Stimulated activated naive CD8-positive, alpha-beta T cell treated with anti-CD3 and anti-CD28 coated beads, Interleukin-15, amount 100 ng/mL, for 72 hours (primary cell): ENCODE measurements at regions not wholly inside any gene's neighbourhood (a gene's known extent, or its start where the extent isn't known, plus 50 kb on each side); places are given as distances from the start of the nearest gene placed in this dataset.
A peak's percentile ranks its signal among the peaks of the same experiment; 100 is the strongest.
"Not testable (repeated sequence)": the region's sequence is repeated elsewhere in the genome, so short reads cannot be mapped to it uniquely, and the experiment has no call there.

ENCODE experiments used
- ATAC-seq: fragments of 150-1000 bp; cut with Tn5 transposase; 2 replicates; pipeline ENCODE4 v1.10.0; 2021; ENCODE audit warnings: mild to moderate bottlenecking, moderate library complexity
- DNase-seq, 2 donors: peaks; one replicate each; pipeline ENCODE4 v3.0.0; 2021 to 2022
- H3K27ac Mint-ChIP-seq, 2 donors: one replicate each; pipeline ENCODE4 v1.8.0; 2022; ENCODE audit warnings: mild to moderate bottlenecking in 2 of 2, mixed read lengths in 2 of 2, moderate library complexity in 2 of 2
- H3K27me3 Mint-ChIP-seq: one replicate; pipeline ENCODE4 v1.8.0; 2022; ENCODE audit warnings: mixed read lengths
- H3K4me1 Mint-ChIP-seq: one replicate; pipeline ENCODE4 v1.8.0; 2022; ENCODE audit warnings: mild to moderate bottlenecking, mixed read lengths
- H3K4me3 Mint-ChIP-seq, 2 donors: one replicate each; pipeline ENCODE4 v1.8.0; 2022; ENCODE audit warnings: mild to moderate bottlenecking in 2 of 2, mixed read lengths in 2 of 2, moderate library complexity in 1 of 2
- H3K9me3 Mint-ChIP-seq, 2 donors: one replicate each; pipeline ENCODE4 v1.8.0; 2022; ENCODE audit warnings: mixed read lengths in 2 of 2

GRCh38 chr14:55814064-55814463, 234.1 kb downstream of the KTN1 start:
- Mint-ChIP-seq H3K4me3 (peak overlapping the region in 1 of 2 donors; percentile 5), H3K9me3 (peaks cover 8 to 23% of the 10 kb centered on the region in 2 donors), H3K4me1 (peaks cover 26% of the 10 kb centered on the region), H3K27me3 (peaks cover 11% of the 10 kb centered on the region), H3K27ac (peak overlapping the region in 1 of 2 donors; percentile 83)
- no peak for DNase-seq
- no peak for ATAC-seq

- Mint-ChIP-seq H3K27me3 (peaks cover 11% of the 10 kb centered on the region), H3K9me3 (peaks cover 8 to 23% of the 10 kb centered on the region in 2 donors), H3K27ac (no peak overlapping the region), H3K4me1 (peaks cover 26% of the 10 kb centered on the region), H3K4me3 (no peak overlapping the region)
- DNase-seq = no peak
- ATAC-seq = no peak
These were observed 234.9 kb downstream of the KTN1 start for GRCh38 chr14:55814873-55815272.

GRCh38 chr14:55816225-55816624, 236.2 kb downstream of the KTN1 start:
- H3K4me3 Mint-ChIP-seq = no peak overlapping the region
- ATAC-seq (peak; percentile 53), DNase-seq (no peak)
- H3K27ac Mint-ChIP-seq = no peak overlapping the region
- H3K9me3 Mint-ChIP-seq = peaks cover 0 to 18% of the 10 kb centered on the region in 2 donors
- peaks cover 26% of the 10 kb centered on the region for H3K4me1 Mint-ChIP-seq
- H3K27me3 Mint-ChIP-seq = peaks cover 11% of the 10 kb centered on the region

- DNase-seq = no peak
- no peak overlapping the region for H3K4me3 Mint-ChIP-seq
- peaks cover 3% of the 10 kb centered on the region for H3K4me1 Mint-ChIP-seq
- H3K27me3 Mint-ChIP-seq = peaks cover 25% of the 10 kb centered on the region
- no peak for ATAC-seq
- H3K27ac Mint-ChIP-seq = no peak overlapping the region
- H3K9me3 Mint-ChIP-seq = peaks cover 0 to 13% of the 10 kb centered on the region in 2 donors
These were observed 239.8 kb downstream of the KTN1 start for GRCh38 chr14:55819610-55820304.

- H3K9me3 Mint-ChIP-seq = peaks cover 0 to 6% of the 10 kb centered on the region in 2 donors
- H3K27me3 Mint-ChIP-seq = peaks cover 39% of the 10 kb centered on the region
- H3K27ac Mint-ChIP-seq = no peak overlapping the region
- ATAC-seq = no peak
- no peaks in the 10 kb centered on the region for H3K4me1 Mint-ChIP-seq
- no peak overlapping the region for H3K4me3 Mint-ChIP-seq
- DNase-seq = no peak
These were observed 242.9 kb downstream of the KTN1 start for GRCh38 chr14:55822906-55823305.

- Mint-ChIP-seq H3K4me3 (no peak overlapping the region), H3K9me3 (no peaks in the 10 kb centered on the region), H3K27me3 (peaks cover 2% of the 10 kb centered on the region), H3K4me1 (no peaks in the 10 kb centered on the region), H3K27ac (no peak overlapping the region)
- ATAC-seq (no peak), DNase-seq (no peak)
These were observed 252.3 kb downstream of the KTN1 start for GRCh38 chr14:55832122-55832911.

- Mint-ChIP-seq H3K27me3 (no peaks in the 10 kb centered on the region), H3K4me1 (no peaks in the 10 kb centered on the region), H3K4me3 (no peak overlapping the region), H3K9me3 (no peaks in the 10 kb centered on the region), H3K27ac (no peak overlapping the region)
- DNase-seq = no peak
- no peak for ATAC-seq
These were observed 253.0 kb downstream of the KTN1 start for GRCh38 chr14:55832974-55833373.

GRCh38 chr14:55834390-55834789, 254.4 kb downstream of the KTN1 start:
- no peak for ATAC-seq
- Mint-ChIP-seq H3K4me3 (no peak overlapping the region), H3K27ac (no peak overlapping the region), H3K4me1 (no peaks in the 10 kb centered on the region), H3K27me3 (no peaks in the 10 kb centered on the region), H3K9me3 (no peaks in the 10 kb centered on the region)
- no peak for DNase-seq

GRCh38 chr14:55835985-55836384, 256.0 kb downstream of the KTN1 start:
- H3K27me3 Mint-ChIP-seq = no peaks in the 10 kb centered on the region
- DNase-seq = no peak

GRCh38 chr14:55837467-55837866, 257.5 kb downstream of the KTN1 start:
- Mint-ChIP-seq H3K9me3 (no peaks in the 10 kb centered on the region), H3K4me1 (no peaks in the 10 kb centered on the region), H3K27me3 (no peaks in the 10 kb centered on the region), H3K27ac (peak overlapping the region in 1 of 2 donors; percentile 45), H3K4me3 (no peak overlapping the region)
- ATAC-seq (no peak), DNase-seq (no peak)

More at GRCh38 chr14:55835985-55836384, 256.0 kb downstream of the KTN1 start:
- H3K4me3 Mint-ChIP-seq = no peak overlapping the region
- no peaks in the 10 kb centered on the region for H3K4me1 Mint-ChIP-seq
- no peaks in the 10 kb centered on the region for H3K9me3 Mint-ChIP-seq
- ATAC-seq = no peak
- no peak overlapping the region for H3K27ac Mint-ChIP-seq

GRCh38 chr14:55838529-55839052, 258.6 kb downstream of the KTN1 start:
- Mint-ChIP-seq H3K4me1 (no peaks in the 10 kb centered on the region), H3K9me3 (no peaks in the 10 kb centered on the region), H3K27ac (no peak overlapping the region), H3K4me3 (no peak overlapping the region), H3K27me3 (no peaks in the 10 kb centered on the region)
- ATAC-seq = no peak
- no peak for DNase-seq

- not testable (repeated sequence) for H3K4me1 Mint-ChIP-seq, H3K27ac Mint-ChIP-seq, DNase-seq, H3K4me3 Mint-ChIP-seq, H3K27me3 Mint-ChIP-seq, ATAC-seq, H3K9me3 Mint-ChIP-seq
These were observed 259.4 kb downstream of the KTN1 start for GRCh38 chr14:55839301-55839947.

- Mint-ChIP-seq H3K4me1 (no peaks in the 10 kb centered on the region), H3K27ac (no peak overlapping the region), H3K27me3 (no peaks in the 10 kb centered on the region), H3K4me3 (no peak overlapping the region), H3K9me3 (no peaks in the 10 kb centered on the region)
- no peak for DNase-seq
- ATAC-seq = no peak
These were observed 260.8 kb downstream of the KTN1 start for GRCh38 chr14:55840821-55841220.

- Mint-ChIP-seq H3K27me3 (no peaks in the 10 kb centered on the region), H3K9me3 (no peaks in the 10 kb centered on the region), H3K4me3 (no peak overlapping the region), H3K4me1 (no peaks in the 10 kb centered on the region), H3K27ac (peak overlapping the region in 1 of 2 donors; percentile 27)
- no peak for ATAC-seq
- no peak for DNase-seq
These were observed 261.6 kb downstream of the KTN1 start for GRCh38 chr14:55841625-55842024.

- ATAC-seq (no peak), DNase-seq (no peak)
- Mint-ChIP-seq H3K4me3 (no peak overlapping the region), H3K27me3 (no peaks in the 10 kb centered on the region), H3K4me1 (no peaks in the 10 kb centered on the region), H3K9me3 (no peaks in the 10 kb centered on the region), H3K27ac (no peak overlapping the region)
These were observed 263.9 kb downstream of the KTN1 start for GRCh38 chr14:55843718-55844403.
